ENCODE measurements at regions not wholly inside any gene's neighbourhood (a gene's known extent, or its start where the extent isn't known, plus 50 kb on each side); places are given as distances from the start of the nearest gene placed in this dataset.

GRCh38 chr13:65529541-65529940 lies 1700.6 kb downstream of the PCDH9 start (continued):
- TF ChIP-seq ATF6 (CRISPR knock-in tag; conservative IDR thresholded peaks at IDR 0.05) = no peak

GRCh38 chr13:65508745-65509144 lies 1721.4 kb downstream of the PCDH9 start:
- CTCF ChIA-PET (ENCODE audit: low intra/inter-chr PET ratio, low total read pairs) = no interaction called here
- H3K9ac ChIP-seq (ENCODE audit: insufficient read depth, low read depth, low read length) = no peak overlapping the region
- no peak overlapping the region for H3K4me3 ChIP-seq (replicated peaks in 1 of 3; ENCODE audit: insufficient read depth in 1 of 3, low read depth in 2 of 3, low read length in 3 of 3)
- no peaks in the 10 kb centered on the region for H3K36me3 ChIP-seq (replicated peaks in 1 of 2; ENCODE audit: control insufficient read depth in 1 of 2, insufficient read depth in 2 of 2, low read length in 2 of 2)
- ATAC-seq = no peak
- TF ChIP-seq ZNF335 (CRISPR knock-in tag; IDR thresholded peaks at IDR 0.05) = no peak
- TF ChIP-seq, protein P1, sequence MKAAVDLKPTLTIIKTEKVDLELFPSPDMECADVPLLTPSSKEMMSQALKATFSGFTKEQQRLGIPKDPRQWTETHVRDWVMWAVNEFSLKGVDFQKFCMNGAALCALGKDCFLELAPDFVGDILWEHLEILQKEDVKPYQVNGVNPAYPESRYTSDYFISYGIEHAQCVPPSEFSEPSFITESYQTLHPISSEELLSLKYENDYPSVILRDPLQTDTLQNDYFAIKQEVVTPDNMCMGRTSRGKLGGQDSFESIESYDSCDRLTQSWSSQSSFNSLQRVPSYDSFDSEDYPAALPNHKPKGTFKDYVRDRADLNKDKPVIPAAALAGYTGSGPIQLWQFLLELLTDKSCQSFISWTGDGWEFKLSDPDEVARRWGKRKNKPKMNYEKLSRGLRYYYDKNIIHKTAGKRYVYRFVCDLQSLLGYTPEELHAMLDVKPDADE (CRISPR knock-in tag; IDR thresholded peaks at IDR 0.05) = no peak
- TF ChIP-seq ZNF746 (CRISPR knock-in tag; IDR thresholded peaks at IDR 0.05) = no peak
- TF ChIP-seq PAF1 (CRISPR knock-in tag; IDR thresholded peaks at IDR 0.05) = no peak
- no peak for TF ChIP-seq SP140L (CRISPR knock-in tag; IDR thresholded peaks at IDR 0.05; ENCODE audit: borderline replicate concordance)
- TF ChIP-seq ZNF770 (CRISPR knock-in tag; IDR thresholded peaks at IDR 0.05) = no peak
- TF ChIP-seq ZIK1 (CRISPR knock-in tag; IDR thresholded peaks at IDR 0.05; ENCODE audit: borderline replicate concordance, low read depth) = no peak
- no peaks in the 10 kb centered on the region for H3K79me2 ChIP-seq (ENCODE audit: insufficient read depth, low read length)
- no TSS peak for BruUV-seq (replicated peaks)
- H2AFZ ChIP-seq (ENCODE audit: low read length) = no peak overlapping the region
- in situ Hi-C loops (cut with HindIII; ENCODE audit: extremely low pct_ligation_motif_present, low pct_unique_long_range_greater_than_20kb) = no loop called here
- no peak overlapping the region for H3K27ac ChIP-seq (ENCODE audit: extremely low read length, insufficient read depth, low read length)
- no peaks in the 10 kb centered on the region for H3K4me1 ChIP-seq (ENCODE audit: insufficient read depth, low read length)
- no peak for DNase-seq (ENCODE audit: low spot score)
- no peak for FAIRE-seq
- H3K27me3 ChIP-seq (ENCODE audit: control insufficient read depth in 1 of 2, insufficient read depth in 2 of 2, low read length in 2 of 2) = no peaks in the 10 kb centered on the region
- POLR2A ChIA-PET = no interaction called here
- H3K9me3 ChIP-seq (ENCODE audit: low read length) = no peaks in the 10 kb centered on the region
- H3K4me2 ChIP-seq (ENCODE audit: low read depth, low read length) = no peak overlapping the region
- no peaks in the 10 kb centered on the region for H4K20me1 ChIP-seq (ENCODE audit: insufficient read depth, low read length)
- intact Hi-C loops (cut with micrococcal nuclease; ENCODE audit: unreplicated experiment) = no loop called here
